Left hindlimb (tissue), 1 donor: ENCODE measurements at regions not wholly inside any gene's neighbourhood (a gene's known extent, or its start where the extent isn't known, plus 50 kb on each side); places are given as distances from the start of the nearest gene placed in this dataset.
"Not testable (repeated sequence)": the region's sequence is repeated elsewhere in the genome, so short reads cannot be mapped to it uniquely, and the experiment has no call there.

ENCODE experiments used
- DNase-seq: peaks from one replicate; pipeline ENCODE4 v3.0.0-alpha.2; 2018

- no peak for DNase-seq
Measured at GRCh38 chr2:53356291-53356905, 411.2 kb upstream of the CHAC2 start.

DNA sequence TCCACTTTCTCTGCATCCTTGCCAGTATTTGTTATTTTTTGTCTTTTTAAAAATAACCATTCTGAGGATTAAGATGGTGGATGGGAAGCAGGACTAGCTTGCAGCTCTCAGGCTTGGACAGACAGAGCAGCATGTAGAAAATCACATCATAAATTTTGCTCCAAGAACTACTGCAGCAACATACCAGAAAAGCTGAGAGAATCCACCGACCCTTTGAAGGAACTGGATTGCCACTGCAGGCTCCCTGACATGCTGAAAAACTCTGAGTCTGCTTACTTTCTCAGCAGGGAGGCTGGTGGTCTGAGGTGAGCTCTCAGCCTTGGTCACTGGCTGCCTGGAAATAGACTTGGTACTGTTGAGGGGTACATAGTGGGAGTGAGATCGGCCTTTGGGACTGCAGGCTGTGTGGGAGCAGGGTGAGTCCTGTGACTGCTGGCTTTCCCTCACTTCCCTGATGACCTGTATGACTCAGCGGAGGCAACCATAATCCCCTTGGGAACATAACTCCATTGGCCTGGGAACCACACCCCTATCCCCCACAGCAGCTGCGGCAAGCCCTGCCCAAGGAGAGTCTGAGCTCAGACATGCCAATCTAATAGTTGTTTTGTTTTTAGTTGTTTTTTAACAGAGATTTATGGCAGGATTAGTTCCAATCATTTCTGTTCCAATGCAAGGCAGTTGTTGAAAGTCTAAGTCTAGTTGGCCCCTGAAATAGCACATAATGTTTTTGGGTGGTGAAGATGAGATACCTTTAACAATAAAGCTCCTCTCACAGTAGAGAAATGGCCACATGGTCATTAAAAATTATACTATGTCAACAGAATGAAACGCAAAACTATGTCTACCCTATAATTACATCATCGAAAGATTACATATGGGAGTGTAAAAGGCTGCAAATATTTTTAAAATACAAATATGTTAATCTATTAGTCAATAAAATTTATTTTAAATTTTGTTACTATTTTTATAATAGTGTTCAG, 414.2 kb upstream of the CHAC2 start:
- DNase-seq: peak; percentile 35

GRCh38 chr2:53347269-53347668, 420.3 kb upstream of the CHAC2 start:
- DNase-seq: no peak

DNA sequence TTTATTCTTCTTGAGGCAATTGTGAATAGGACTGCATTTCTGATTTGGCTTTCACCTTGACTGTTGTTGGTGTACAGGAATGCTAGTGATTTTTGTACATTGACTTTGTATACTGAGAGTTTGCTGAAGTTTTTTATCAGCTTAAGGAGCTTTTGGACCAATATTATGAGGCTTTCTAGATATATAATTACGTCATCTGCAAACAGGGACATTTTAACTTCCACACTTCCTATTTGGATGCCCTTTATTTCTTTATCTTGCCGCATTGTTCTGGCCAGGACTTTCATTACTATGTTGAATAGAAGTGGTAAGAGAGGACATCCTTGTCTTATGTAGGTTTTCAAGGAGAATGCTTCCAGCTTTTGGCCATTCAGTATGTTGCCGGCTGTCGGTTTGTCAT, 425.4 kb upstream of the CHAC2 start:
- no peak for DNase-seq

DNA sequence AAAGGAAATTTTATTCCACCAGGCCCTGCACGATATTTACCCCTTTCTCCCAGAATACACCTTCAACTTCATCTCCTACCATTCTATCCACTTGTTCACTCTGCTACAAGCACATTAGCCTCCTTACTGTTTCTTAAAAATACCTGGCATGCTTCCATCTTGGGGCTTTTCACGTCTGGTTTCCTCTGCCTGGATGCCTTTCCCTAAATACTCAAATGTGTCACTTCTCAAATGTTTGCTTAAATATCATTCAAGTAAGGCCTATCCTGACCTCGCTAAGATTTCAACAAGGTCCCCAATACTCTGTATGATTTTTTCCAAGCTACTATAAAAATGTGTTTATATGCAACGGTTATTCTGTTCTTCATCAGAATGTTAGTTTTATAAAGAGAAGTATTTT, 433.0 kb upstream of the CHAC2 start:
- no peak for DNase-seq

DNA sequence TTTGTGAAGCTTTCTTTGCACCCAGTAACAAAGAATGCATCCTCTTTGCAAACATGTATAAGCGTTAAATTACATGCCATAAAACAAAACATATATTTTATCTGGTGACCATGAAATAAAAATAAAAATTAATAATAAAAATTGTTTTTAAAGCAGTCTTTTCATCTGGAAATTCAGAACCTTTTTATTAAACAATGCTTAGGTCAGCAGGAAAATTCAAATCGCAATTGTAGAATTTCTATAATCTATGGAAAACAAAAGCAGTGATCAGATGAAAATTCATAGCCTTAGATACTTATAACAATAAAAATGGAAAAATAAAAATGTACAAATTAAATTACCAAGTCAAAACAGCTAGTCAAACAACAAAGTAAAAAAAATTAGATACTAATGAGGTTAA, 435.9 kb upstream of the CHAC2 start:
- DNase-seq: no peak

- DNase-seq: no peak
Measured at GRCh38 chr2:53317861-53318260, 449.7 kb upstream of the CHAC2 start.

DNA sequence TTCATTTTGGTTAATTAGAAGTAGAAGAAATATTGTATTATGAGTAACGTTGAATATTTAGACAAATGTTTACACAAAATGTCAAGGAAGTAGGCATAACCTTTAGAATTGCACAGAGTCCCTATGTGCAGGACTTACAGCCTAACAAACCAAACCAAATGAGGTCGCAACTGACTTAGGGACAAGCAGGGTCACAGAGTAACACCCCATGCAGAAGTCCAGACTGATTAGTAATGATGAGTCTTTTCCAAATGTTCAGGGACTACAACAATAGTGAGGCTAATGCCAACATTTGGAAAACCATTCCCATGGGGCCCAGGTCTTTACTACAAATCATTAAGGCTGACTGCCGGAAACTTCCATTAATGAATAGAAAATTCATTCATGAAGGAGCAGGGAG, 452.5 kb upstream of the CHAC2 start:
- DNase-seq: no peak

GRCh38 chr2:53314718-53315117, 452.9 kb upstream of the CHAC2 start:
- no peak for DNase-seq

DNA sequence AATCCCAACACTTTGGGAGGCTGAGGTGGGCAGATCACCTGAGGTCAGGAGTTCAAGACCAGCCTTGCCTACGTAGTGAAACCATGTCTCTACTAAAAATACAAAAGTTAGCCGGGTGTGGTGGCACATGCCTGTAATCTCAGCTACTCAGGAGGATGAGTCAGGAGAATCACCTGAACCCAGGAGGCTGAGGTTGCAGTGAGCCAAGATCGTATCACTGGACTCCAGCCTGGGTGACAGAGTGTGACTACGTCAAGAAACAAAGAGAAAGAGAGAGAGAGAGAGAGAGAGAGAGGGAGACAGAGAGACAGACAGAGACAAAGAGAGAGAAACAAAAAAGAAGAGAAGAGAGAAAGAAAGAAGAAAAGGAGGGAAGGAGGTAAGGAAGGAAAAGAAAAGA, 454.0 kb upstream of the CHAC2 start:
- not testable (repeated sequence) for DNase-seq

GRCh38 chr2:53312721-53313120, 454.9 kb upstream of the CHAC2 start:
- no peak for DNase-seq

DNA sequence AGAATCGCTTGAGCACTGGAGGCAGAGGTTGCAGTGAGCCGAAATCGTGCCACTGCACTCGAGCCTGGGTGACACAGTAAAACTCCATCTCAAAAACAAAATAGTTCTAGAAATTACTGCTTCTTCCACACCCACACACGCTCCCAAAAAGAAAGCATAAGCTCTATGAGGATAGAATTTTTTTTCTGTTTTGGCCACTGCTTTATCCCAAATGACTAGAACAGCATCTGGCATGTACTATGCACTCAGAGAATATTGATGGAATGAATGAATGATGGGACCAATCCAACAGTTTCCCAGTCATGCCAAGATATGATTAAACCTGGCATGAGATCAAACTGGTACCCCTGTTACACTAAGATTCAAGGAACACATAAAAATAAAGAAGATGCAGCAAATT, 455.4 kb upstream of the CHAC2 start:
- DNase-seq: no peak

DNA sequence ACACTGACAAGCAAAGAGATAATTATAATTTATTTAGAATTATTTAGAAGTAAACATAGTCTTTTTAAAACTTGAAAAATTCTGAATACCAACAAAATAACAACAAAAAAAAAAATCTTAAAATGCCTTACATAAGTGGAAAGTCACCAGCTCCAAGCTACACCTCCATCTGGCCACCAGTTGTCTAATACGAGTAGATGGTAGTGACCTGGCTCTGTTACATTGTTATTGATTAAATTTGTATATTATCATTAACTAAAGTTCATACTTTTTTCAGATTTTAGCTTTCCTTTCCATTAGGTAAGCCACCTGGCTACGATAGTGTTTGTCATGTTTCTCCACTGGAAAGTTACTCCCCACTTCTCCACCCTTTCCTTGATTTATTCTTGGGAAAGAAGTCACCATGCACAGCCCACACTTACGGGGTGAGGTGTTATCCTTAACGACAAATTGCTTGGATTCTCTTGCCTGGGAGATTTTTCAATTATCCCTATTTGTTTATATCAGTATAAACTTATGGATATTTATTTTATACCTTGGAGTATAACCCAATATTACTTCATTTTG, 464.5 kb upstream of the CHAC2 start:
- no peak for DNase-seq

DNA sequence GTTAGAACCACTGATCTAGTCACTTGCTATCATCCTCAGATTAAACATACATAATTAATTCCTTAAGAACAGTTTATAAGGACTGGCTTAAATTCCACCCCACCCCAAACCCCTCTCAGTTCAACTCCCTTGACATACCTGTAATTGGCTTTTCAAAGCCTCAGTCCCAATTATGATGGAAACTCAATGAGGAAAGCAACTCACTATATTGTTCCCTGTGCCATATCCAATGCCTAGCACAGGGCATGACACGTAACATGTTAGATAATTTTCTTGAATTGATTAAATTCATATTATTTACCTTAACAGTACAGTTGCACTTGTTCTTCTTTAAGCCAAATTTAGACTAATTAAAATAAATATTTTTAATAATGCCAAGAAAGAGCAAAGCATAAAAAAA, 465.1 kb upstream of the CHAC2 start:
- DNase-seq: no peak

DNA sequence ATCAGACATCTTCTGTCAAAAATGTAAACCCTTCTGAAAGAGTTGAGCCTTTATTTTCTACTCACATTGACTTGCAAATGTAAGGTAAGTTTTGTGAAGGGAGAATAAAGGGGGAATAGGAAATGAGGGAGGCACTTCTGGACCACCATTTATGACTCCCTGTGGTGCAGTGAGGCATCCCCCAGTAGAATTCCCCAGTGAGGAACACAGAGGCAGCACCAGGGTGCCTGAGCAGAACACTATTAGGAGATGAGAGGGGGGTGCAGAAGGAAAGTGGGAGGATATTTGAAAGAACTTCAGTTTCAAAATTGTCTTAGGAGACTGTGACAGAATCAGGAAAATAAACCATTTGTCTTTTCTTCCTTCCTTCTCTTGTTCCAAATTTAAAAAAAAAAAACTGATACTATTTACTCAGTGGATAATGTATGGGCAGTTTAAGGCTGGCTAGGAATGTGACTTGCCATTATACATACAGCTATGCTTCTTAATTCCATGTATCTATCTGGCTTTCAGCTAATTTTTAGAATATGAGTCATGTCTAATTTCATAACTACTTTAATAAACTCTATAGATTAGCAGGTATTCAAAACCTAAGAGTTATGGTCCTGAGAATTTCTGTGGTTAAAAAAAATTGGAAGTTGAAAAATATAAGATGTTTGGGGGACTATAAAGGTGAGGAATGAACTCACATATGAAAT, 478.1 kb upstream of the CHAC2 start:
- no peak for DNase-seq

DNA sequence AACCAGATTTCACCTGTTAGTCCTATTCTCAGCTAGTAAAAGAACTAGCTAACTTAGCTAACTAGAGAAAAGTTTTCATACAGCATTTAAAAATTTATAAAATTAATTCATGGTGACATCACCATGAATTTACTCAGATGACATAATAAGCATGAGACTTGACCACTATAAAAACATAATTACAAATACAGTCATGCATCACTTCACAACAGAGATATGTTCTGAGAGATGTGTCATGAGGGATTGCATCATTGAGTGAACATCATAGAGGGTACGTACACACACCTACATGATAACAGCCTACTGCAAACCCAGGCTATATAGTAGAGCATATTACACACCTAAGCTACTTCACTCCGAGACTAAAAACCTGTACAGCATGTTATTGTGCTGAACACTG, 481.3 kb upstream of the CHAC2 start:
- no peak for DNase-seq

DNA sequence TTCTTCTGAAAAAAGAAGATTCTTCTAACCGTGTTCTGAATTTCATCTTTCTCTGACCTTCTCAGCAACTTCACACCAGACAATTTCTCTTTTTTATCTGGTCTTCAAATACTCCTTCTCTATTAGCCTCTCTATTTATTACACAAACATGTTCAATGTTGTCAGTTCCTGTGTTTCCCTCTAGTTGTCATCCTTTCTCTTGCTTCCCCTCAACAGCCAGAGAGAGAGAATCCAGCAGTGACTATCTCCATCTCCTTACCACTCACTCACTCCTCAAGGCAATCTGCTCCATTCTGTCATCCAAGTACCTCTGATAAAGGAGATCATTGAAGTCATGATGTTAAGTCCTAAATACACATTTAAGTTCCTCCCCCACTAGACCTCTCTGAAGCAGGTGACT, 491.9 kb upstream of the CHAC2 start:
- no peak for DNase-seq

GRCh38 chr2:53268626-53269025, 499.0 kb upstream of the CHAC2 start:
- DNase-seq: no peak

DNA sequence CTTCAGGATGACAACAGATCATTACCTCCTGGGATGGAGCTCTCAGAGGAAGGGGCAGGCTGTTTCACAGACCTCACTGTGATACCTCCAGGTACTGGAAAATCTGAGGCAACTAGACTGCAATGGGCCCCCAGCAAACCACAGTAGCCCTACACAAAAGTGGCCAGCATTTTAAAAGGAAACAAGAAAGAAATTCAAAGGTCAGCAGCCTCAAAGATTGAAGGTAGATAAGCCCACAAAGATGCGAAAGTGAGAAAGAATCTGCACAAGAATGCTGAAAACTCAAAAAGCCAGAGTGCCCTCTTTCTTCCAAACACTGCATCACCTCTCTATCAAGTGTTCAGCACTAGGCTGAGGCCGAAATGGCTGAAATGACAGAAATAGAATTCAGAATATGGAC, 499.5 kb upstream of the CHAC2 start:
- DNase-seq: no peak

DNA sequence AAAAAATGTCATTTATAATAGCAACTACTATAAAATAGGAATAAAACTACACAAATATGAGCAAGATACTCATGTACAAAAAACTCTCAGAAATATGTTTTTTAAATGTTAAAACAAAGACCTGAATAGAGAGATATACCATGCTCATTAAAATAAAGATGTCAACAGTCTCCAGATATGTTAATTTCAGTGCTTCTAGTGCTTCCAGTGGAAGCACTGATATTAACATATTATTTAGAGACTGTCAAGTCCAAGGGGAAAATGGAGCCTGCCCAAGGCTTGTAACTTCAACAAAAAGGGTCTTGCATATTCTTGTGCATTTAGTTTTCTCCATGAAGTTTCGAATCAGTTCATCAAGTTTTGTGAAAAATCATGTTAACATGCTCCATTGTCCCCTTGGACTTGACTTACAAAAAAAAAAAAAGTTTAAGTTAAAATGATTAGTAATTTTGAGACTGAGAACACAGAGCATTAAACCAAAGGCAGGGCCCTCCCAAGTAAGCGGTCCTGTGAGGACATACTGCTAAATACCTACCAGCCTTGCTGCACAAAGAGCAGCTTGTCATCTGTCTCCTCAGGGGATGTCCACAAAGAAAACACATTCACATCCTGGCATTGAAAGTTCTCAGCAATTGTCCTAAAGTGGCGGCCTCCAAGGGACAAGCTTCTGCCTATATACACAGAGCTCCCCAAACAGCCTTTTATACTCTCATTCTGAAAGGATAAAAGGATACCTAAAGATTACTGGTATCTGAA, 501.9 kb upstream of the CHAC2 start:
- no peak for DNase-seq

- no peak for DNase-seq
Measured at GRCh38 chr2:53260568-53260967, 507.0 kb upstream of the CHAC2 start.

DNA sequence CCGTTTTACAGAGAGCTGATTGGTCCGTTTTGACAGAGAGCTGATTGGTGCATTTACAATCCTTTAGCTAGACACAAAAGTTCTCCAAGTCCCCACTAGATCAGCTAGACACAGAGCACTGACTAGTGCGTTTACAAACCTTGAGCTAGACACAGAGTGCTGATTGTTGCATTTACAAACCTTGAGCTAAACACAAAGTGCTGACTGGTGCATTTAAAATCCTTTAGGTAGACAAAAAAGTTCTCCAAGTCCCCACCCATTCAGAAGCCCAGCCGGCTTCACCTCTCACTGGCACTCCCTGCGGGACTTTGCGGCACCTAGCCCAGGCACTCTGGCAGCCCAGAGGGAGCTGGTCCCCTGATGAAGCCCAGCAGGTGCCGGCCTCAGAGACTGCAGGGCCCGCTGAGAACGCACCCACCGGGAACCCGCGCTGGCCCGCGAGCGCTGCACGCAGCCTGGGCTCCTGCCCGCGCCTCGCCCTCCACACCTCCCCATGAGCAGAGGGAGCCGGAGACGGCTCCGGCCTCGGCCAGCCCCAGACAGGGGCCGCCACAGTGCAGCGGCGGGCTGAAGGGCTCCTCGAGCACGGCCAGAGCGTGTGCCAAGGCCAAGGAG, 508.1 kb upstream of the CHAC2 start:
- no peak for DNase-seq
